SK-N-SH treated with all-trans-retinoic acid at 6 μM for 48 hours (cell line): ENCODE measurements at regions not wholly inside any gene's neighbourhood (a gene's known extent, or its start where the extent isn't known, plus 50 kb on each side); places are given as distances from the start of the nearest gene placed in this dataset.

Source experiments
- ATAC-seq: fragments of 200-7000 bp; cut with Tn5 transposase; 3 replicates; pipeline ENCODE4 v1.9.1; 2020; ENCODE audit warnings: mild to moderate bottlenecking, moderate library complexity
- ARNTL ChIP-seq: fragments of 450-650 bp; formaldehyde crosslinking; IDR thresholded peaks from 2 replicates; pipeline ENCODE4 v1.5.0; 2020; ENCODE audit warnings: low read depth, mild to moderate bottlenecking, moderate library complexity, borderline replicate concordance
- BACH2 ChIP-seq: fragments of 250-450 bp; sonication (Bioruptor Pico); IDR thresholded peaks from 2 replicates; pipeline ENCODE4 v1.9.0; 2021; ENCODE audit warnings: mild to moderate bottlenecking, borderline replicate concordance
- CREB5 ChIP-seq: fragments of 250-450 bp; sonication (Bioruptor Pico); IDR thresholded peaks from 2 replicates; pipeline ENCODE4 v1.5.1; 2020; ENCODE audit warnings: low read depth, mild to moderate bottlenecking, moderate library complexity
- CSDC2 ChIP-seq: fragments of 250-450 bp; sonication (Bioruptor Pico); IDR thresholded peaks from 2 replicates; pipeline ENCODE4 v1.5.0; 2020; ENCODE audit warnings: mild to moderate bottlenecking, moderate library complexity
- CSRNP3 ChIP-seq: fragments of 250-450 bp; sonication (Bioruptor Pico); IDR thresholded peaks from 2 replicates; pipeline ENCODE4 v1.5.1; 2021; ENCODE audit warnings: mild to moderate bottlenecking, moderate library complexity
- ESRRG ChIP-seq: fragments of 250-450 bp; sonication (Bioruptor Pico); IDR thresholded peaks from 2 replicates; pipeline ENCODE4 v1.6.1; 2021; ENCODE audit warnings: mild to moderate bottlenecking
- GLIS3 ChIP-seq: fragments of 250-450 bp; sonication (Bioruptor Pico); IDR thresholded peaks from 2 replicates; pipeline ENCODE4 v1.5.0; 2020; ENCODE audit warnings: mild to moderate bottlenecking, moderate library complexity
- OSR1 ChIP-seq: fragments of 250-450 bp; sonication (Bioruptor Pico); IDR thresholded peaks from 2 replicates; pipeline ENCODE4 v1.8.0; 2022; ENCODE audit warnings: moderate library complexity, mild to moderate bottlenecking, inconsistent platforms
- PPARA ChIP-seq: fragments of 250-450 bp; sonication (Bioruptor Pico); IDR thresholded peaks from 2 replicates; pipeline ENCODE4 v1.5.0; 2020; ENCODE audit warnings: mild to moderate bottlenecking, borderline replicate concordance
- RARB ChIP-seq: fragments of 250-450 bp; sonication (Bioruptor Pico); IDR thresholded peaks from 2 replicates; pipeline ENCODE4 v1.8.0; 2021; ENCODE audit warnings: mild to moderate bottlenecking, moderate library complexity
- SNAI2 ChIP-seq: fragments of 250-450 bp; sonication (Bioruptor Pico); IDR thresholded peaks from 2 replicates; pipeline ENCODE4 v1.5.0; 2020; ENCODE audit warnings: mild to moderate bottlenecking, moderate library complexity
- TCF4 ChIP-seq: fragments of 250-450 bp; sonication (Bioruptor Pico); IDR thresholded peaks from 2 replicates; pipeline ENCODE4 v1.8.0; 2021; ENCODE audit warnings: mild to moderate bottlenecking, moderate library complexity, borderline replicate concordance
- TOX ChIP-seq: fragments of 250-450 bp; sonication (Bioruptor Pico); IDR thresholded peaks from 2 replicates; pipeline ENCODE4 v1.8.0; 2021; ENCODE audit warnings: mild to moderate bottlenecking, moderate library complexity, borderline replicate concordance
- TSHZ2 ChIP-seq: fragments of 250-450 bp; sonication (Bioruptor Pico); IDR thresholded peaks from 2 replicates; pipeline ENCODE4 v1.5.0; 2020; ENCODE audit warnings: mild to moderate bottlenecking, moderate library complexity
- ZC3H10 ChIP-seq: fragments of 250-450 bp; sonication (Bioruptor Pico); IDR thresholded peaks from 2 replicates; pipeline ENCODE4 v1.5.1; 2021; ENCODE audit warnings: mild to moderate bottlenecking, moderate library complexity
- ZFP3 ChIP-seq: fragments of 250-450 bp; sonication (Bioruptor Pico); IDR thresholded peaks from 2 replicates; pipeline ENCODE4 v1.5.0; 2020; ENCODE audit warnings: mild to moderate bottlenecking, moderate library complexity
- ZFP30 ChIP-seq: fragments of 450-650 bp; formaldehyde crosslinking; IDR thresholded peaks from 2 replicates; pipeline ENCODE4 v1.5.0; 2022; ENCODE audit warnings: mild to moderate bottlenecking, moderate library complexity
- ZNF70 ChIP-seq: fragments of 450-650 bp; formaldehyde crosslinking; IDR thresholded peaks from 2 replicates; pipeline ENCODE4 v1.5.0; 2020; ENCODE audit warnings: mild to moderate bottlenecking, moderate library complexity
- ZNF8 ChIP-seq: fragments of 450-650 bp; formaldehyde crosslinking; IDR thresholded peaks from 2 replicates; pipeline ENCODE4 v1.5.0; 2020; ENCODE audit warnings: mild to moderate bottlenecking, moderate library complexity
- TF ChIP-seq, protein P1 (sequence below): fragments of 250-450 bp; sonication (Bioruptor Pico); IDR thresholded peaks from 2 replicates; pipeline ENCODE4 v1.8.0; 2020; ENCODE audit warnings: mild to moderate bottlenecking, moderate library complexity, borderline replicate concordance

DNA sequence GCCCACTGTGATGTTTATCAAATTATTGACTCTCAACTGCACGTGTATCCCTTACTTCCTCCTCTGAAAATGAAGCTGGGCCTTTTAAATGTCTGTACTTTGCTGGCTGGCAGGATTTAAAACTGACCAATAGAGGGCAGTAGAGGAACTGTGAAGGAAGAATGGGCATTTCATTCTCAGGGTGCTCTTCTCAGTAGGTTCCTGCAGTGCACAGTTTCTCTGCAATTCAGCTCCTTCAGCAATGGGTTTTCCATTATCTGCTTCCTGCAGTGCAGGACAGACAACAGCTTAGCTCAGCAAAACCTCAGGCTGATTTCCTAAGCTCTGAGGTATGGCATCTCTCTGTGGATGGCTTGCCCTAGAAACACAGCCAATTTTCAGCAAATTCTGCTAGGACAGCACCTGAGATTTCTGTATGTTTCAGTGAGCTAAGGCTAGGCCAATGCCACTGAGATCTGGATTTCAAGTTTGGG is 298.4 kb upstream of the PRDM9 start:
- peak; percentile 83 for ATAC-seq
- TF ChIP-seq ZNF8: no peak
- no peak for TF ChIP-seq ZFP30 (CRISPR knock-in tag)
- TF ChIP-seq TCF4: no peak
- TF ChIP-seq ZC3H10 (CRISPR knock-in tag): no peak
- no peak for TF ChIP-seq OSR1 (CRISPR knock-in tag)
- TF ChIP-seq ARNTL (CRISPR knock-in tag): no peak
- TF ChIP-seq ESRRG: no peak
- no peak for TF ChIP-seq TSHZ2
- no peak for TF ChIP-seq TOX (CRISPR knock-in tag)
- no peak for TF ChIP-seq CSDC2 (CRISPR knock-in tag)
- no peak for TF ChIP-seq RARB (CRISPR knock-in tag)
- no peak for TF ChIP-seq CREB5 (CRISPR knock-in tag)
- TF ChIP-seq BACH2 (CRISPR knock-in tag): no peak
- TF ChIP-seq GLIS3 (CRISPR knock-in tag): no peak
- no peak for TF ChIP-seq SNAI2 (CRISPR knock-in tag)

- TF ChIP-seq CSDC2 (CRISPR knock-in tag): no peak
- TF ChIP-seq, protein P1, sequence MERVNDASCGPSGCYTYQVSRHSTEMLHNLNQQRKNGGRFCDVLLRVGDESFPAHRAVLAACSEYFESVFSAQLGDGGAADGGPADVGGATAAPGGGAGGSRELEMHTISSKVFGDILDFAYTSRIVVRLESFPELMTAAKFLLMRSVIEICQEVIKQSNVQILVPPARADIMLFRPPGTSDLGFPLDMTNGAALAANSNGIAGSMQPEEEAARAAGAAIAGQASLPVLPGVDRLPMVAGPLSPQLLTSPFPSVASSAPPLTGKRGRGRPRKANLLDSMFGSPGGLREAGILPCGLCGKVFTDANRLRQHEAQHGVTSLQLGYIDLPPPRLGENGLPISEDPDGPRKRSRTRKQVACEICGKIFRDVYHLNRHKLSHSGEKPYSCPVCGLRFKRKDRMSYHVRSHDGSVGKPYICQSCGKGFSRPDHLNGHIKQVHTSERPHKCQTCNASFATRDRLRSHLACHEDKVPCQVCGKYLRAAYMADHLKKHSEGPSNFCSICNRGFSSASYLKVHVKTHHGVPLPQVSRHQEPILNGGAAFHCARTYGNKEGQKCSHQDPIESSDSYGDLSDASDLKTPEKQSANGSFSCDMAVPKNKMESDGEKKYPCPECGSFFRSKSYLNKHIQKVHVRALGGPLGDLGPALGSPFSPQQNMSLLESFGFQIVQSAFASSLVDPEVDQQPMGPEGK (CRISPR knock-in tag): no peak
- no peak for TF ChIP-seq GLIS3 (CRISPR knock-in tag)
- TF ChIP-seq TCF4: no peak
- no peak for TF ChIP-seq ZNF70 (CRISPR knock-in tag)
- no peak for TF ChIP-seq ZNF8
- no peak for TF ChIP-seq RARB (CRISPR knock-in tag)
- ATAC-seq: no peak
Observed at GRCh38 chr5:23204111-23204510, 303.3 kb upstream of the PRDM9 start.

DNA sequence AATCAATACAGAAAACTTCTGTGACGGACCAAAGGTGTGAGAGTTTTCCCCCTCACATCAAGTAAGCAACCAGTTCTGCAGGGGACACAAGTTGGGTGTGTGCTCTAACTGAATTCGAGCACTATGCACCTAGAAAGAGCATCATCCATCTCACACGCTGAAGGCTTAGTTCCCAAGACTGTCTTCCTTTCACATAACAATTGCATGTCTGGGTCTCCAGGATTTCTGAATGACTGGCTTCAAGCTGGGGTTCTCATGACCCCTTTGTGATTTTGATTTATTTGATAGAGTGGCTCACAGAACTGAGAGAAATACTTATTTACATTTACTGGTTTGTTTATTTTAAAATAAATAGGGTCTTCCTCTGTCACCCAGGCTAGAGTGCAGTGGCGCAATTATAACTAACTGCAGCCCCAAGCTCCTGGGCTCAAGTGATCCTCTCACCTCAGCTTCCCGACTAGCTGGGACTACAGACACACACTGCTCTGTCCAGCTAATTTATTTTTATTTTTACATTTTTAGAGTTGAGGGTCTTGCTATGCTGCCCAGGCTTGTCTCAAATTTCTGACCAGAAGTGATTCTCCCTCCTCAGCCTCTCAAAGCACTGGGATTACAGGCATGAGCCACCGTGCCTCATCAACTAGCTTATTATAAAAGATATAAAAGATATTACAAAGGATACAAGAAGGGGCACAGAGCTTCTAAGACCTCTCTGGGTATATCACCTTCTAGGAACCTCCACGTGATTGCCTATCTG is 316.7 kb upstream of the CDH12 start:
- ATAC-seq: no peak

DNA sequence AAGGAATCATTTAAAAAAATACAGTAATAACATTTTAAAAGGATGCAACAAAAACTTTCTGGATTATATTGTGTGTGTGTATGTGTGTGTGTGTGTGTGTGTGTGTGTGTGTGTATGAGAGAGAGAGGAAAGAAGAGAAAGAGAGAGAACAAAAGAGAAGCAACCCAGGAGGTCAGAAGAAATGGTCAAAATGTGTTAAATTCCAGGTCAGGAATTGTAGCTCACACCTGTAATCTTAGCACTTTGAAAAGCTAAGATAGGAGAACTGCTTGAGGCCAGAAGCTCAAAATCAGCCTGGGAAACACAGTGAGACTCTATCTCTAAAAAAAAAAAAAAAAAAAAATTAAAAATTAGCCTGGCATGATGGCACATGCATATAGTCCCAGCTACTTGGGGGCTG is 311.8 kb upstream of the CDH12 start:
- no peak for ATAC-seq
- TF ChIP-seq CSRNP3 (CRISPR knock-in tag) (no peak), TOX (CRISPR knock-in tag) (no peak), ZNF70 (CRISPR knock-in tag) (no peak), ZFP3 (CRISPR knock-in tag) (no peak), CREB5 (CRISPR knock-in tag) (no peak), ARNTL (CRISPR knock-in tag) (no peak), ZC3H10 (CRISPR knock-in tag) (no peak), ZNF8 (no peak)
- TF ChIP-seq, protein P1 (CRISPR knock-in tag): no peak

More for the DNA sequence above, 316.7 kb upstream of the CDH12 start:
- no peak for TF ChIP-seq CREB5 (CRISPR knock-in tag)
- TF ChIP-seq PPARA (CRISPR knock-in tag): no peak
- TF ChIP-seq GLIS3 (CRISPR knock-in tag): no peak
- no peak for TF ChIP-seq ZNF8
- no peak for TF ChIP-seq TCF4
- TF ChIP-seq ARNTL (CRISPR knock-in tag): no peak
- no peak for TF ChIP-seq ZFP30 (CRISPR knock-in tag)
- TF ChIP-seq ZFP3 (CRISPR knock-in tag): no peak
- TF ChIP-seq TOX (CRISPR knock-in tag): no peak
- TF ChIP-seq ZNF70 (CRISPR knock-in tag): no peak
